ENCODE measurements at regions not wholly inside any gene's neighbourhood (a gene's known extent, or its start where the extent isn't known, plus 50 kb on each side); places are given as distances from the start of the nearest gene placed in this dataset.

DNA sequence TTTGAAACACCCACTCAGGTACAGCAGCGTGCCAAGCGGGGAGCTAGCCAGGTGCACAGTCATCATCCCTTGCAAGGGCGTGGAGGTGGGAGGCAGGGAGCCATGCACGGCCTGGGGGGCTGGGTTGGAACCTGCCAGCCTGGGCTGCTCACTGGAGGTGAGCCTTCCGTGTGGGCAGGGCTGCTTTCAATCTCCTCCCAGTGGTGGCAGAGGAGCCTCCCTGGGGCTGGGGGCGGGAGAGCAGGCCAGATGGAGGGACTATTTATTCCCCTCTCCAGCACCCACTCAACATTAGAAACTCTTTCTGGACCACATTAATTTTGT is 90.3 kb downstream of the KATNIP start:
- TF ChIP-seq POLR2A (IDR thresholded peaks at IDR 0.05) (no peak), POLR2AphosphoS5 (IDR thresholded peaks at IDR 0.05) (no peak), EP300 (IDR thresholded peaks at IDR 0.05) (no peak)
- TF ChIP-seq, protein P1, sequence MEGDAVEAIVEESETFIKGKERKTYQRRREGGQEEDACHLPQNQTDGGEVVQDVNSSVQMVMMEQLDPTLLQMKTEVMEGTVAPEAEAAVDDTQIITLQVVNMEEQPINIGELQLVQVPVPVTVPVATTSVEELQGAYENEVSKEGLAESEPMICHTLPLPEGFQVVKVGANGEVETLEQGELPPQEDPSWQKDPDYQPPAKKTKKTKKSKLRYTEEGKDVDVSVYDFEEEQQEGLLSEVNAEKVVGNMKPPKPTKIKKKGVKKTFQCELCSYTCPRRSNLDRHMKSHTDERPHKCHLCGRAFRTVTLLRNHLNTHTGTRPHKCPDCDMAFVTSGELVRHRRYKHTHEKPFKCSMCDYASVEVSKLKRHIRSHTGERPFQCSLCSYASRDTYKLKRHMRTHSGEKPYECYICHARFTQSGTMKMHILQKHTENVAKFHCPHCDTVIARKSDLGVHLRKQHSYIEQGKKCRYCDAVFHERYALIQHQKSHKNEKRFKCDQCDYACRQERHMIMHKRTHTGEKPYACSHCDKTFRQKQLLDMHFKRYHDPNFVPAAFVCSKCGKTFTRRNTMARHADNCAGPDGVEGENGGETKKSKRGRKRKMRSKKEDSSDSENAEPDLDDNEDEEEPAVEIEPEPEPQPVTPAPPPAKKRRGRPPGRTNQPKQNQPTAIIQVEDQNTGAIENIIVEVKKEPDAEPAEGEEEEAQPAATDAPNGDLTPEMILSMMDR (IDR thresholded peaks at IDR 0.05), result no peak
